ENCODE measurements at regions not wholly inside any gene's neighbourhood (a gene's known extent, or its start where the extent isn't known, plus 50 kb on each side); places are given as distances from the start of the nearest gene placed in this dataset.

DNA sequence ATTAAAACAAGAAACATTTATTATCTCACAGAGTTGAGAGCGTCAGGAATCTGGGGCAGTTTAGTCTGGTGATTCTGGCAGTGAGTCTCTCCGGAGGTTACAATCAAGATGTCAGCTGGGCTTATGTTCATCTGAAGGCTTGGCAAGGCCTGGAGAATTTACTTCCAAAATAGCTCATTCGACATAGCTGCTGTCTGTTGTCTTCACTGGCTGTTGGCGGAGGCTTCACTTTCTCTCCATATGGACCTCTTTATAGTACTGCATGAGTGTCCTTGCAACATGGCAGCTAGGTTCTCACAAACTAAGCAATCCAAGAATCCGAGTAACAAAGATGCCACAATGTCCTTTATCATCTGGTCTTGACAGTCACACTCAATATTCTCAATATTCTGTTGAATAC lies 70.2 kb upstream of the ADGRL3 start:
- TF ChIP-seq, protein P1, sequence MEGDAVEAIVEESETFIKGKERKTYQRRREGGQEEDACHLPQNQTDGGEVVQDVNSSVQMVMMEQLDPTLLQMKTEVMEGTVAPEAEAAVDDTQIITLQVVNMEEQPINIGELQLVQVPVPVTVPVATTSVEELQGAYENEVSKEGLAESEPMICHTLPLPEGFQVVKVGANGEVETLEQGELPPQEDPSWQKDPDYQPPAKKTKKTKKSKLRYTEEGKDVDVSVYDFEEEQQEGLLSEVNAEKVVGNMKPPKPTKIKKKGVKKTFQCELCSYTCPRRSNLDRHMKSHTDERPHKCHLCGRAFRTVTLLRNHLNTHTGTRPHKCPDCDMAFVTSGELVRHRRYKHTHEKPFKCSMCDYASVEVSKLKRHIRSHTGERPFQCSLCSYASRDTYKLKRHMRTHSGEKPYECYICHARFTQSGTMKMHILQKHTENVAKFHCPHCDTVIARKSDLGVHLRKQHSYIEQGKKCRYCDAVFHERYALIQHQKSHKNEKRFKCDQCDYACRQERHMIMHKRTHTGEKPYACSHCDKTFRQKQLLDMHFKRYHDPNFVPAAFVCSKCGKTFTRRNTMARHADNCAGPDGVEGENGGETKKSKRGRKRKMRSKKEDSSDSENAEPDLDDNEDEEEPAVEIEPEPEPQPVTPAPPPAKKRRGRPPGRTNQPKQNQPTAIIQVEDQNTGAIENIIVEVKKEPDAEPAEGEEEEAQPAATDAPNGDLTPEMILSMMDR (IDR thresholded peaks at IDR 0.05), result no peak
- TF ChIP-seq POLR2A (IDR thresholded peaks at IDR 0.05), result no peak

Measured in right lobe of liver (tissue), 4 donors.